ENCODE measurements at regions not wholly inside any gene's neighbourhood (a gene's known extent, or its start where the extent isn't known, plus 50 kb on each side); places are given as distances from the start of the nearest gene placed in this dataset.
"Not testable (repeated sequence)": the region's sequence is repeated elsewhere in the genome, so short reads cannot be mapped to it uniquely, and the experiment has no call there.

- Mint-ChIP-seq H3K4me1 (peaks cover 0 to 10% (median 7%) of the 10 kb centered on the region in 3 donors), H3K36me3 (peaks cover 1% of the 10 kb centered on the region), H3K9me3 (peaks cover 0 to 13% (median 1%) of the 10 kb centered on the region in 3 donors), H3K4me3 (no peak overlapping the region), H3K27me3 (no peaks in the 10 kb centered on the region), H3K27ac (no peak overlapping the region)
Observed at GRCh38 chr12:96085475-96085874, 50.1 kb upstream of the LTA4H start.

- Mint-ChIP-seq H3K9me3 (peaks cover 0 to 18% (median 1%) of the 10 kb centered on the region in 3 donors), H3K4me1 (peaks cover 0 to 10% (median 7%) of the 10 kb centered on the region in 3 donors), H3K4me3 (peak overlapping the region in 1 of 4 donors; percentile 32)
- H3K36me3 Mint-ChIP-seq, H3K27ac Mint-ChIP-seq, H3K27me3 Mint-ChIP-seq: not testable (repeated sequence)
Observed at GRCh38 chr12:96086190-96086589, 50.8 kb upstream of the LTA4H start.

- Mint-ChIP-seq H3K27me3 (no peaks in the 10 kb centered on the region), H3K27ac (no peak overlapping the region), H3K36me3 (peaks cover 1% of the 10 kb centered on the region), H3K4me1 (peaks cover 9 to 21% (median 10%) of the 10 kb centered on the region in 3 donors), H3K4me3 (no peak overlapping the region), H3K9me3 (peaks cover 0 to 12% (median 1%) of the 10 kb centered on the region in 3 donors)
Observed at GRCh38 chr12:96091833-96092232, 56.4 kb upstream of the LTA4H start.

GRCh38 chr12:96093543-96094196, 58.3 kb upstream of the LTA4H start:
- Mint-ChIP-seq H3K36me3 (peaks cover 1% of the 10 kb centered on the region), H3K4me3 (no peak overlapping the region), H3K27me3 (no peaks in the 10 kb centered on the region), H3K4me1 (peaks cover 10 to 24% (median 12%) of the 10 kb centered on the region in 3 donors), H3K9me3 (peaks cover 0 to 9% (median 0%) of the 10 kb centered on the region in 3 donors), H3K27ac (no peak overlapping the region)

- Mint-ChIP-seq H3K36me3 (peaks cover 1% of the 10 kb centered on the region), H3K9me3 (peaks cover 0 to 6% (median 0%) of the 10 kb centered on the region in 3 donors), H3K4me3 (peak overlapping the region in 1 of 4 donors; percentile 8), H3K4me1 (peaks cover 10 to 20% (median 13%) of the 10 kb centered on the region in 3 donors), H3K27me3 (no peaks in the 10 kb centered on the region), H3K27ac (no peak overlapping the region)
Observed at GRCh38 chr12:96094201-96094600, 58.8 kb upstream of the LTA4H start.

- H3K27ac Mint-ChIP-seq: no peak overlapping the region
- no peak overlapping the region for H3K4me3 Mint-ChIP-seq
- H3K4me1 Mint-ChIP-seq: peaks cover 24 to 43% (median 26%) of the 10 kb centered on the region in 3 donors
- H3K9me3 Mint-ChIP-seq: no peaks in the 10 kb centered on the region
- no peaks in the 10 kb centered on the region for H3K27me3 Mint-ChIP-seq
- H3K36me3 Mint-ChIP-seq: no peaks in the 10 kb centered on the region
Observed at GRCh38 chr12:96098631-96099030, 63.2 kb upstream of the LTA4H start.

GRCh38 chr12:96099421-96099820, 64.0 kb upstream of the LTA4H start:
- H3K9me3 Mint-ChIP-seq: no peaks in the 10 kb centered on the region
- peaks cover 21 to 36% (median 27%) of the 10 kb centered on the region in 3 donors for H3K4me1 Mint-ChIP-seq
- no peak overlapping the region for H3K27ac Mint-ChIP-seq
- H3K27me3 Mint-ChIP-seq: no peaks in the 10 kb centered on the region
- H3K4me3 Mint-ChIP-seq: peak overlapping the region in 2 of 4 donors; percentile 52 to 76
- H3K36me3 Mint-ChIP-seq: no peaks in the 10 kb centered on the region

GRCh38 chr12:96099986-96100385, 64.6 kb upstream of the LTA4H start:
- H3K27me3 Mint-ChIP-seq: no peaks in the 10 kb centered on the region
- no peaks in the 10 kb centered on the region for H3K36me3 Mint-ChIP-seq
- peak overlapping the region in 3 of 4 donors; percentile 12 to 76 (median 52) for H3K4me3 Mint-ChIP-seq
- H3K9me3 Mint-ChIP-seq: no peaks in the 10 kb centered on the region
- no peak overlapping the region for H3K27ac Mint-ChIP-seq
- H3K4me1 Mint-ChIP-seq: peaks cover 16 to 32% (median 26%) of the 10 kb centered on the region in 3 donors

GRCh38 chr12:96101806-96102205, 66.4 kb upstream of the LTA4H start:
- Mint-ChIP-seq H3K27me3 (no peaks in the 10 kb centered on the region), H3K27ac (no peak overlapping the region), H3K9me3 (no peaks in the 10 kb centered on the region), H3K36me3 (peaks cover 1% of the 10 kb centered on the region), H3K4me1 (peaks cover 26 to 38% (median 35%) of the 10 kb centered on the region in 3 donors), H3K4me3 (no peak overlapping the region)

- Mint-ChIP-seq H3K9me3 (no peaks in the 10 kb centered on the region), H3K4me3 (peak overlapping the region in 2 of 4 donors; percentile 32 to 81), H3K27ac (peak overlapping the region in 2 of 3 donors; percentile 37 to 39), H3K27me3 (no peaks in the 10 kb centered on the region), H3K36me3 (peaks cover 1% of the 10 kb centered on the region), H3K4me1 (peaks cover 30 to 41% (median 37%) of the 10 kb centered on the region in 3 donors)
Observed at GRCh38 chr12:96103067-96103644, 67.8 kb upstream of the LTA4H start.

GRCh38 chr12:96104566-96104965, 69.2 kb upstream of the LTA4H start:
- Mint-ChIP-seq H3K4me1 (peaks cover 30 to 44% (median 39%) of the 10 kb centered on the region in 3 donors), H3K27ac (no peak overlapping the region), H3K9me3 (no peaks in the 10 kb centered on the region), H3K36me3 (peaks cover 1% of the 10 kb centered on the region), H3K27me3 (no peaks in the 10 kb centered on the region), H3K4me3 (no peak overlapping the region)

- Mint-ChIP-seq H3K4me3 (peak overlapping the region in 1 of 4 donors; percentile 88), H3K4me1 (peaks cover 28 to 36% (median 33%) of the 10 kb centered on the region in 3 donors), H3K27me3 (no peaks in the 10 kb centered on the region), H3K27ac (peak overlapping the region in 2 of 3 donors; percentile 12 to 44), H3K36me3 (peaks cover 1% of the 10 kb centered on the region), H3K9me3 (no peaks in the 10 kb centered on the region)
Observed at GRCh38 chr12:96106137-96106536, 70.8 kb upstream of the LTA4H start.

- peak overlapping the region in 1 of 4 donors; percentile 13 for H3K4me3 Mint-ChIP-seq
- peaks cover 28 to 36% (median 30%) of the 10 kb centered on the region in 3 donors for H3K4me1 Mint-ChIP-seq
- H3K27ac Mint-ChIP-seq: peak overlapping the region in 1 of 3 donors; percentile 90
- no peaks in the 10 kb centered on the region for H3K9me3 Mint-ChIP-seq
- peaks cover 1% of the 10 kb centered on the region for H3K36me3 Mint-ChIP-seq
- H3K27me3 Mint-ChIP-seq: no peaks in the 10 kb centered on the region
Observed at GRCh38 chr12:96107236-96107635, 71.8 kb upstream of the LTA4H start.

GRCh38 chr12:96108321-96108720, 72.9 kb upstream of the LTA4H start:
- Mint-ChIP-seq H3K36me3 (peaks cover 1% of the 10 kb centered on the region), H3K4me1 (peaks cover 24 to 33% (median 24%) of the 10 kb centered on the region in 3 donors), H3K9me3 (no peaks in the 10 kb centered on the region), H3K27ac (peak overlapping the region in 2 of 3 donors; percentile 89 to 90), H3K4me3 (peak overlapping the region in 1 of 4 donors; percentile 91), H3K27me3 (no peaks in the 10 kb centered on the region)

- not testable (repeated sequence) for H3K27ac Mint-ChIP-seq, H3K4me3 Mint-ChIP-seq, H3K27me3 Mint-ChIP-seq, H3K36me3 Mint-ChIP-seq, H3K9me3 Mint-ChIP-seq
- peaks cover 21 to 30% (median 22%) of the 10 kb centered on the region in 3 donors for H3K4me1 Mint-ChIP-seq
Observed at GRCh38 chr12:96108941-96109340, 73.6 kb upstream of the LTA4H start.

Measured in IgD-negative memory B cell (primary cell).